Lower leg skin (tissue), 4 donors: ENCODE measurements at regions not wholly inside any gene's neighbourhood (a gene's known extent, or its start where the extent isn't known, plus 50 kb on each side); places are given as distances from the start of the nearest gene placed in this dataset.

Experiments
- DNase-seq, 2 donors: peaks; one replicate each; pipeline ENCODE4 v3.0.0-alpha.2; 2019; ENCODE audit warnings: low spot score in 2 of 2
- H3K4me3 ChIP-seq: fragments of 200-600 bp; sonication (generic); 2 replicates; pipeline ENCODE4 v1.5.1; 2017; ENCODE audit warnings: mild to moderate bottlenecking, low read depth; ENCODE audit not compliant: poor library complexity, severe bottlenecking
- POLR2A ChIP-seq, 2 donors: fragments of 450-650 bp; IDR thresholded peaks; one replicate each; pipeline ENCODE4 v1.6.1; 2016 to 2017; ENCODE audit warnings: antibody characterized with exemption in 2 of 2, mild to moderate bottlenecking in 1 of 2, moderate library complexity in 1 of 2
- WGBS, 2 donors: methylation state at CpG; one replicate each; pipeline ENCODE4 v1.1.5; 2018; 5-methylcytosine and 5-hydroxymethylcytosine counted together
- intact Hi-C: fragments of 100-400 bp; cut with DNase I; formaldehyde crosslinking; loops from one replicate; pipeline ENCODE4 v1.15.0; 2023; ENCODE audit warnings: low total_unique reads
- TF ChIP-seq, protein P1 (sequence below), 3 donors: fragments of 450-650 bp; IDR thresholded peaks; one replicate each; pipeline ENCODE4 v1.5.1; 2016; ENCODE audit warnings: antibody characterized with exemption in 3 of 3, mild to moderate bottlenecking in 3 of 3, moderate library complexity in 2 of 3

GRCh38 chr13:40503011-40503410 is 163.4 kb downstream of the FOXO1 start:
- DNase-seq, result no peak
- intact Hi-C loops, result no loop called here
- no peak overlapping the region for H3K4me3 ChIP-seq
- TF ChIP-seq, protein P1, sequence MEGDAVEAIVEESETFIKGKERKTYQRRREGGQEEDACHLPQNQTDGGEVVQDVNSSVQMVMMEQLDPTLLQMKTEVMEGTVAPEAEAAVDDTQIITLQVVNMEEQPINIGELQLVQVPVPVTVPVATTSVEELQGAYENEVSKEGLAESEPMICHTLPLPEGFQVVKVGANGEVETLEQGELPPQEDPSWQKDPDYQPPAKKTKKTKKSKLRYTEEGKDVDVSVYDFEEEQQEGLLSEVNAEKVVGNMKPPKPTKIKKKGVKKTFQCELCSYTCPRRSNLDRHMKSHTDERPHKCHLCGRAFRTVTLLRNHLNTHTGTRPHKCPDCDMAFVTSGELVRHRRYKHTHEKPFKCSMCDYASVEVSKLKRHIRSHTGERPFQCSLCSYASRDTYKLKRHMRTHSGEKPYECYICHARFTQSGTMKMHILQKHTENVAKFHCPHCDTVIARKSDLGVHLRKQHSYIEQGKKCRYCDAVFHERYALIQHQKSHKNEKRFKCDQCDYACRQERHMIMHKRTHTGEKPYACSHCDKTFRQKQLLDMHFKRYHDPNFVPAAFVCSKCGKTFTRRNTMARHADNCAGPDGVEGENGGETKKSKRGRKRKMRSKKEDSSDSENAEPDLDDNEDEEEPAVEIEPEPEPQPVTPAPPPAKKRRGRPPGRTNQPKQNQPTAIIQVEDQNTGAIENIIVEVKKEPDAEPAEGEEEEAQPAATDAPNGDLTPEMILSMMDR (IDR thresholded peaks at IDR 0.05), result no peak
- no peak for TF ChIP-seq POLR2A (IDR thresholded peaks at IDR 0.05)
- 89 to 92% methylated on average over 2 of the region's 2 CpGs for WGBS, 2 donors

- intact Hi-C loops, result no loop called here
- H3K4me3 ChIP-seq, result no peak overlapping the region
- no peak for DNase-seq
- no peak for TF ChIP-seq POLR2A (IDR thresholded peaks at IDR 0.05)
- TF ChIP-seq, protein P1 (IDR thresholded peaks at IDR 0.05), result peak in 1 of 3 donors; percentile 52
- WGBS, 2 donors, result 56 to 72% methylated on average over 2 of the region's 2 CpGs
These were observed 162.4 kb downstream of the FOXO1 start for GRCh38 chr13:40503966-40504591.

- H3K4me3 ChIP-seq, result no peak overlapping the region
- TF ChIP-seq, protein P1 (IDR thresholded peaks at IDR 0.05), result no peak
- no peak for TF ChIP-seq POLR2A (IDR thresholded peaks at IDR 0.05)
- 85 to 89% methylated on average over 4 of the region's 4 CpGs for WGBS, 2 donors
- DNase-seq, result no peak
- intact Hi-C loops, result no loop called here
These were observed 161.8 kb downstream of the FOXO1 start for GRCh38 chr13:40504641-40505040.

DNA sequence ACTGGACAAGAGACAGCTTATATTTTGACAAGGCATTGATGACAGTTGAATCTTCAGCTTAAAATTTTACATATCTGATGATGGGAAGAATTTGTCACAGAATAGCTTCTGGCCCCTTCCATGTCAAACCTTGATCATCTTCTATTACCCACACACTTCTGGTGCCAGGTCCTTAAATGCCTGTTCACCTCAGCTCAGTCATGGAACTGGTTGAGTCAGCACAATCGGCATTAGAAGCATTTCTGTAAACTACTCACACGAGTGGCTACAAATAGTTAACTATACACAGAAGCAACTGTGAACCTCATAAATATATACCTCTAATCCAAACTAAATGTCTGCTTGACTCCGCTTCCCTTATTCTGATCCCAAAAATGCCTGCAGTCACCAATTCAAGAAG is 161.2 kb downstream of the FOXO1 start:
- WGBS, 2 donors, result 90 to 94% methylated on average over 3 of the region's 3 CpGs
- TF ChIP-seq, protein P1 (IDR thresholded peaks at IDR 0.05), result no peak
- no peak for TF ChIP-seq POLR2A (IDR thresholded peaks at IDR 0.05)
- no peak for DNase-seq
- H3K4me3 ChIP-seq, result no peak overlapping the region
- intact Hi-C loops, result no loop called here
